Endothelial cell of umbilical vein (primary cell): ENCODE measurements at regions not wholly inside any gene's neighbourhood (a gene's known extent, or its start where the extent isn't known, plus 50 kb on each side); places are given as distances from the start of the nearest gene placed in this dataset.

Experiments
- BruUV-seq: library from RNA; stranded (reverse); fragments of 400-500 nt; replicated peaks from 2 replicates; lab custom pipeline; 2021; lab: Mats Ljungman, UMichigan
- CTCF ChIA-PET: fragments of 300-600, 350-600 bp; sonication (Branson Sonifier 250); formaldehyde crosslinking; loops from one replicate; lab custom pipeline; 2021; ENCODE audit warnings: antibody characterized with exemption, inconsistent platforms; lab: Charles Lee
- POLR2A ChIA-PET: fragments of 300-600, 350-600 bp; sonication (Branson Sonifier 250); formaldehyde crosslinking; loops from one replicate; lab custom pipeline; 2021; ENCODE audit warnings: antibody characterized with exemption, inconsistent platforms; lab: Charles Lee
- DNase-seq: peaks from one replicate; pipeline ENCODE4 v3.0.0-alpha.2; 2011; ENCODE audit warnings: low read depth, low spot score
- FAIRE-seq: peaks from 2 replicates; lab custom pipeline; 2011; peaks lifted over from hg19 to GRCh38; lab: Jason Lieb, UNC
- H2AFZ ChIP-seq: 2 replicates; pipeline ENCODE4 v1.6.0; 2012; ENCODE audit warnings: low read depth, low read length, control low read depth, inconsistent platforms
- H3K27ac ChIP-seq: 2 replicates; pipeline ENCODE4 v1.5.1; 2011; ENCODE audit warnings: low read depth, mild to moderate bottlenecking, control low read depth, low read length, moderate library complexity; ENCODE audit not compliant: insufficient read depth
- H3K27me3 ChIP-seq, 2 experiments: 2 replicates each; pipeline versions ENCODE4 v1.6.0 to v1.6.1; 2011; ENCODE audit warnings: low read length in 2 of 2, mixed read lengths in 1 of 2; ENCODE audit not compliant: control insufficient read depth in 2 of 2, insufficient read depth in 2 of 2
- H3K36me3 ChIP-seq, 2 experiments: 2 replicates in 1 of 2; 3 replicates in 1 of 2; pipeline ENCODE4 v1.5.1; 2011; ENCODE audit warnings: low read length in 2 of 2, mild to moderate bottlenecking in 1 of 2, moderate library complexity in 1 of 2; ENCODE audit not compliant: control insufficient read depth in 2 of 2, insufficient read depth in 2 of 2; ENCODE audit errors: extremely low read depth in 1 of 2
- H3K4me1 ChIP-seq: 3 replicates; pipeline ENCODE4 v1.5.1; 2011; ENCODE audit warnings: mild to moderate bottlenecking, low read length; ENCODE audit not compliant: control insufficient read depth, insufficient read depth; ENCODE audit errors: extremely low read depth
- H3K4me2 ChIP-seq: 2 replicates; pipeline ENCODE4 v1.6.1; 2011; ENCODE audit warnings: low read length, control low read depth, mixed read lengths; ENCODE audit not compliant: insufficient read depth
- H3K4me3 ChIP-seq, 3 experiments: fragments of 200-600 bp in 1 of 3; sonication (generic), shearing (Covaris generic) in 1 of 3; replicated peaks in 1 of 3; 2 replicates each; pipeline ENCODE4 v1.5.1; 2011 to 2016; ENCODE audit warnings: control low read depth in 3 of 3, low read length in 3 of 3, mild to moderate bottlenecking in 2 of 3, inconsistent platforms in 1 of 3, low read depth in 1 of 3, moderate library complexity in 1 of 3; ENCODE audit not compliant: insufficient read depth in 1 of 3
- H3K79me2 ChIP-seq: 2 replicates; pipeline ENCODE4 v1.6.0; 2012; ENCODE audit warnings: low read length, inconsistent platforms; ENCODE audit not compliant: control insufficient read depth, insufficient read depth
- H3K9ac ChIP-seq: replicated peaks from 2 replicates; pipeline ENCODE3; 2011; ENCODE audit warnings: low read length, control low read depth; ENCODE audit not compliant: insufficient read depth; ENCODE audit errors: extremely low read depth
- H3K9me1 ChIP-seq: replicated peaks from 3 replicates; pipeline ENCODE4 v1.6.0; 2011; ENCODE audit warnings: mild to moderate bottlenecking, low read length; ENCODE audit not compliant: control insufficient read depth, insufficient read depth; ENCODE audit errors: extremely low read depth
- H3K9me3 ChIP-seq: replicated peaks from 2 replicates; pipeline ENCODE4 v1.5.1; 2012; ENCODE audit warnings: low read length, inconsistent platforms; ENCODE audit not compliant: control insufficient read depth, insufficient read depth
- H4K20me1 ChIP-seq: replicated peaks from 2 replicates; pipeline ENCODE3; 2011; ENCODE audit warnings: mild to moderate bottlenecking, low read length; ENCODE audit not compliant: control insufficient read depth, insufficient read depth; ENCODE audit errors: extremely low read depth
- EZH2 ChIP-seq: IDR thresholded peaks from 2 replicates; pipeline ENCODE4 v1.6.1; 2012; ENCODE audit warnings: borderline replicate concordance, low read depth, mild to moderate bottlenecking, moderate library complexity, low read length, inconsistent platforms; ENCODE audit not compliant: severe bottlenecking
- FOS ChIP-seq: IDR thresholded peaks from 2 replicates; pipeline ENCODE4 v1.6.1; 2011; ENCODE audit warnings: mild to moderate bottlenecking, low read length, moderate library complexity, borderline replicate concordance; ENCODE audit not compliant: insufficient read depth
- GATA2 ChIP-seq: IDR thresholded peaks from 2 replicates; pipeline ENCODE4 v1.7.0; 2011; ENCODE audit warnings: low read depth, mild to moderate bottlenecking, moderate library complexity, mixed read lengths, low read length; ENCODE audit not compliant: insufficient read length, insufficient read depth
- JUN ChIP-seq: IDR thresholded peaks from 2 replicates; pipeline ENCODE4 v1.6.1; 2011; ENCODE audit warnings: borderline replicate concordance, low read depth; ENCODE audit not compliant: insufficient read length, insufficient read depth
- MYC ChIP-seq: IDR thresholded peaks from one replicate; pipeline ENCODE4 v1.6.1; 2011; ENCODE audit warnings: mild to moderate bottlenecking, low read depth, low read length
- POLR2A ChIP-seq: IDR thresholded peaks from 2 replicates; pipeline ENCODE4 v1.6.1; 2012; ENCODE audit warnings: low read depth, mild to moderate bottlenecking, control low read depth, low read length
- POLR2AphosphoS5 ChIP-seq: IDR thresholded peaks from 2 replicates; pipeline ENCODE4 v1.6.1; 2012; ENCODE audit warnings: low read depth, mild to moderate bottlenecking, control low read depth, low read length, moderate library complexity; ENCODE audit not compliant: insufficient read depth
- dilution Hi-C: fragments of 300-500 bp; cut with MboI; formaldehyde crosslinking; loops from one replicate; pipeline ENCODE4 v1.15.0; 2019; ENCODE audit warnings: low sequenced_read_pairs; ENCODE audit not compliant: extremely low pct_ligation_motif_present
- intact Hi-C: fragments of 100-400 bp; cut with micrococcal nuclease; formaldehyde crosslinking; loops from one replicate; pipeline ENCODE4 v1.10.0; 2022
- TF ChIP-seq, protein P1 (sequence below): IDR thresholded peaks from 2 replicates; pipeline ENCODE4 v1.6.1; 2011; ENCODE audit not compliant: insufficient read depth, insufficient read length
- TF ChIP-seq, protein P2 (sequence below), 2 donors: IDR thresholded peaks; 1 replicate in 1 of 2; 2 replicates in 1 of 2; pipeline ENCODE4 v1.5.1; 2011; ENCODE audit warnings: low read length in 2 of 2, mild to moderate bottlenecking in 2 of 2, moderate library complexity in 2 of 2, control low read depth in 1 of 2, inconsistent platforms in 1 of 2, low read depth in 1 of 2; ENCODE audit not compliant: insufficient read depth in 1 of 2; ENCODE audit errors: extremely low read depth in 1 of 2

- H3K9me3 ChIP-seq = no peaks in the 10 kb centered on the region
- H3K4me1 ChIP-seq = peaks cover 5% of the 10 kb centered on the region
- H4K20me1 ChIP-seq = no peaks in the 10 kb centered on the region
- DNase-seq (no peak), FAIRE-seq (no peak)
- no peak overlapping the region for H3K27ac ChIP-seq
- H2AFZ ChIP-seq = no peak overlapping the region
- no peak for TF ChIP-seq JUN
- no peak for TF ChIP-seq FOS
- TF ChIP-seq POLR2AphosphoS5 = no peak
- TF ChIP-seq MYC = no peak
- TF ChIP-seq, protein P1, sequence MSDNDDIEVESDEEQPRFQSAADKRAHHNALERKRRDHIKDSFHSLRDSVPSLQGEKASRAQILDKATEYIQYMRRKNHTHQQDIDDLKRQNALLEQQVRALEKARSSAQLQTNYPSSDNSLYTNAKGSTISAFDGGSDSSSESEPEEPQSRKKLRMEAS = no peak
- no peak for TF ChIP-seq GATA2
- TF ChIP-seq POLR2A = no peak
- TF ChIP-seq EZH2 = no peak
- TF ChIP-seq, protein P2, sequence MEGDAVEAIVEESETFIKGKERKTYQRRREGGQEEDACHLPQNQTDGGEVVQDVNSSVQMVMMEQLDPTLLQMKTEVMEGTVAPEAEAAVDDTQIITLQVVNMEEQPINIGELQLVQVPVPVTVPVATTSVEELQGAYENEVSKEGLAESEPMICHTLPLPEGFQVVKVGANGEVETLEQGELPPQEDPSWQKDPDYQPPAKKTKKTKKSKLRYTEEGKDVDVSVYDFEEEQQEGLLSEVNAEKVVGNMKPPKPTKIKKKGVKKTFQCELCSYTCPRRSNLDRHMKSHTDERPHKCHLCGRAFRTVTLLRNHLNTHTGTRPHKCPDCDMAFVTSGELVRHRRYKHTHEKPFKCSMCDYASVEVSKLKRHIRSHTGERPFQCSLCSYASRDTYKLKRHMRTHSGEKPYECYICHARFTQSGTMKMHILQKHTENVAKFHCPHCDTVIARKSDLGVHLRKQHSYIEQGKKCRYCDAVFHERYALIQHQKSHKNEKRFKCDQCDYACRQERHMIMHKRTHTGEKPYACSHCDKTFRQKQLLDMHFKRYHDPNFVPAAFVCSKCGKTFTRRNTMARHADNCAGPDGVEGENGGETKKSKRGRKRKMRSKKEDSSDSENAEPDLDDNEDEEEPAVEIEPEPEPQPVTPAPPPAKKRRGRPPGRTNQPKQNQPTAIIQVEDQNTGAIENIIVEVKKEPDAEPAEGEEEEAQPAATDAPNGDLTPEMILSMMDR (IDR thresholded peaks at IDR 0.05; ENCODE audit: extremely low read depth in 1 of 2, insufficient read depth in 1 of 2, low read depth in 1 of 2, low read length in 2 of 2) = no peak
- H3K9ac ChIP-seq = no peak overlapping the region
- intact Hi-C loops = no loop called here
- BruUV-seq = no TSS peak
- dilution Hi-C loops = no loop called here
- H3K4me2 ChIP-seq = no peak overlapping the region
- H3K79me2 ChIP-seq = no peaks in the 10 kb centered on the region
- no peaks in the 10 kb centered on the region for H3K9me1 ChIP-seq
- no peak overlapping the region for H3K4me3 ChIP-seq
- CTCF ChIA-PET = interaction anchor here (0.9 kb wide), 1 partner anchor 404 kb away, joined by 3 read pairs; the partner anchor contains the start of gene GPX8
- H3K27me3 ChIP-seq = no peaks in the 10 kb centered on the region
- H3K36me3 ChIP-seq = no peaks in the 10 kb centered on the region
- POLR2A ChIA-PET = interaction anchor here (1.4 kb wide), 1 partner anchor 8 kb away, joined by 4 read pairs; no protein-coding TSS in a partner anchor
Measured at GRCh38 chr5:54756301-54756700, 229.1 kb downstream of the ESM1 start.
